PC-3 (cell line): ENCODE measurements at regions not wholly inside any gene's neighbourhood (a gene's known extent, or its start where the extent isn't known, plus 50 kb on each side); places are given as distances from the start of the nearest gene placed in this dataset.

Experiments
- ATAC-seq: fragments of 200-7000 bp; cut with Tn5 transposase; 2 replicates; pipeline ENCODE4 v1.9.1; 2020; ENCODE audit warnings: mild to moderate bottlenecking, moderate library complexity
- BruUV-seq: library from RNA; stranded (reverse); fragments of 400-500 nt; replicated peaks from 2 replicates; lab custom pipeline; 2021; lab: Mats Ljungman, UMichigan
- CTCF ChIA-PET: fragments of 300-600 bp; sonication (Branson Sonifier 250); formaldehyde crosslinking; loops from one replicate; lab custom pipeline; 2022; ENCODE audit warnings: antibody characterized with exemption; lab: Charles Lee
- POLR2A ChIA-PET: fragments of 300-600 bp; sonication (Branson Sonifier 250); formaldehyde crosslinking; loops from one replicate; lab custom pipeline; 2022; ENCODE audit warnings: antibody characterized with exemption; ENCODE audit not compliant: unreplicated experiment; lab: Charles Lee
- DNase-seq: peaks from one replicate; pipeline ENCODE4 v3.0.0-alpha.2; 2015
- H2AFZ ChIP-seq: fragments of 300-600 bp; sonication (generic); 2 replicates; pipeline ENCODE4 v1.6.0; 2016; ENCODE audit warnings: antibody characterized with exemption, low read length
- H3F3A ChIP-seq: fragments of 300-600 bp; sonication (generic); one replicate; pipeline ENCODE4 v1.6.0; 2017; ENCODE audit warnings: antibody characterized with exemption, low read length, control low read depth, mild to moderate bottlenecking; ENCODE audit not compliant: unreplicated experiment
- H3K27ac ChIP-seq: fragments of 300-600 bp; sonication (generic); 2 replicates; pipeline ENCODE4 v1.5.1; 2016; ENCODE audit warnings: mild to moderate bottlenecking, low read length
- H3K27me3 ChIP-seq: fragments of 300-600 bp; sonication (generic); 2 replicates; pipeline ENCODE4 v1.6.1; 2016; ENCODE audit warnings: low read length, mixed read lengths
- H3K36me3 ChIP-seq: fragments of 300-600 bp; sonication (generic); 2 replicates; pipeline ENCODE4 v1.6.1; 2016; ENCODE audit warnings: low read depth, mixed run types, low read length, mixed read lengths
- H3K4me1 ChIP-seq: fragments of 300-600 bp; sonication (generic); 2 replicates; pipeline ENCODE4 v1.5.1; 2016; ENCODE audit warnings: low read length; ENCODE audit not compliant: insufficient read depth
- H3K4me2 ChIP-seq: fragments of 300-600 bp; sonication (generic); 2 replicates; pipeline ENCODE4 v1.6.0; 2016; ENCODE audit warnings: low read length
- H3K4me3 ChIP-seq: fragments of 300-600 bp; sonication (generic); 2 replicates; pipeline ENCODE4 v1.5.1; 2016; ENCODE audit warnings: mild to moderate bottlenecking, low read length, mixed read lengths
- H3K79me2 ChIP-seq: fragments of 300-600 bp; sonication (generic); 2 replicates; pipeline ENCODE4 v1.6.1; 2017; ENCODE audit warnings: low read length, mixed read lengths
- H3K9ac ChIP-seq: fragments of 300-600 bp; sonication (generic); 2 replicates; pipeline ENCODE4 v1.6.0; 2016; ENCODE audit warnings: mild to moderate bottlenecking, low read length
- H3K9me2 ChIP-seq: fragments of 300-600 bp; sonication (generic); replicated peaks from 2 replicates; pipeline ENCODE4 v1.6.1; 2016; ENCODE audit warnings: mixed run types, low read length, mixed read lengths
- H3K9me3 ChIP-seq: fragments of 300-600 bp; sonication (generic); 2 replicates; pipeline ENCODE4 v1.6.1; 2016; ENCODE audit warnings: low read length, mixed read lengths
- H4K20me1 ChIP-seq: fragments of 300-600 bp; sonication (generic); 2 replicates; pipeline ENCODE4 v1.6.1; 2016; ENCODE audit warnings: low read length, mixed read lengths
- EZH2 ChIP-seq: fragments of 300-600 bp; sonication (generic); IDR thresholded peaks from one replicate; pipeline ENCODE4 v1.6.1; 2017; ENCODE audit warnings: antibody characterized with exemption, mild to moderate bottlenecking, low read length; ENCODE audit not compliant: unreplicated experiment
- EZH2phosphoT487 ChIP-seq: fragments of 300-600 bp; sonication (generic); IDR thresholded peaks from 2 replicates; pipeline ENCODE4 v1.6.1; 2018; ENCODE audit warnings: mild to moderate bottlenecking, antibody characterized with exemption, low read length, borderline replicate concordance
- intact Hi-C: fragments of 100-400 bp; cut with micrococcal nuclease; formaldehyde crosslinking; loops from 2 replicates; pipeline ENCODE4 v1.9.0; 2023
- TF ChIP-seq, protein P1 (sequence below): fragments of 300-600 bp; sonication (generic); conservative IDR thresholded peaks from 2 replicates; pipeline ENCODE4 v1.5.1; 2017; ENCODE audit warnings: antibody characterized with exemption, low read depth, mild to moderate bottlenecking, low read length

DNA sequence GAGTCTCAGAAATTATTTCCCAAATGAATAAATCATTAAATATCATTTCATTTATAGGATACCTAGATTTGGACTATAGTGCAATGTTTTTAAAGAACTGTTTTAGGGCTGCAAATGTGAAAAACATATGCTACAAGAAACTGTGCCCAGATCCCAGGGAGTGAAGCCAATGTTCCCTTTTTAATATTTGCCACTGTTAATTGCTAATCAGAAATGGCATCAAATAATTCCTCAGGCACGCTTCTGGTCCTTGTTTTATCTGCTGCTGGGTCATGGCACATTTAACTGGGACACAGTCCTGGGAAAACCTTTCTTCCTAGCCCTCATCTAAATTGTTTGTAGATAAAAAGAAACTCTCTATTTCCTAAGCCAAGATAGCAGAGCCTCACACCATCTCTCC, 79.3 kb upstream of the CNTNAP4 start:
- intact Hi-C loops = no loop called here
- Histone ChIP-seq H3K4me2 (no peak overlapping the region), H3K9me3 (no peaks in the 10 kb centered on the region), H3K27me3 (no peaks in the 10 kb centered on the region), H3K9ac (no peak overlapping the region), H3F3A (no peaks in the 10 kb centered on the region), H4K20me1 (no peaks in the 10 kb centered on the region), H3K79me2 (no peaks in the 10 kb centered on the region), H3K4me3 (no peak overlapping the region), H3K36me3 (no peaks in the 10 kb centered on the region), H3K27ac (no peak overlapping the region), H3K9me2 (no peaks in the 10 kb centered on the region), H2AFZ (no peak overlapping the region), H3K4me1 (no peaks in the 10 kb centered on the region)
- ChIA-PET POLR2A (no interaction called here), CTCF (no interaction called here)
- TF ChIP-seq EZH2 = no peak
- TF ChIP-seq, protein P1, sequence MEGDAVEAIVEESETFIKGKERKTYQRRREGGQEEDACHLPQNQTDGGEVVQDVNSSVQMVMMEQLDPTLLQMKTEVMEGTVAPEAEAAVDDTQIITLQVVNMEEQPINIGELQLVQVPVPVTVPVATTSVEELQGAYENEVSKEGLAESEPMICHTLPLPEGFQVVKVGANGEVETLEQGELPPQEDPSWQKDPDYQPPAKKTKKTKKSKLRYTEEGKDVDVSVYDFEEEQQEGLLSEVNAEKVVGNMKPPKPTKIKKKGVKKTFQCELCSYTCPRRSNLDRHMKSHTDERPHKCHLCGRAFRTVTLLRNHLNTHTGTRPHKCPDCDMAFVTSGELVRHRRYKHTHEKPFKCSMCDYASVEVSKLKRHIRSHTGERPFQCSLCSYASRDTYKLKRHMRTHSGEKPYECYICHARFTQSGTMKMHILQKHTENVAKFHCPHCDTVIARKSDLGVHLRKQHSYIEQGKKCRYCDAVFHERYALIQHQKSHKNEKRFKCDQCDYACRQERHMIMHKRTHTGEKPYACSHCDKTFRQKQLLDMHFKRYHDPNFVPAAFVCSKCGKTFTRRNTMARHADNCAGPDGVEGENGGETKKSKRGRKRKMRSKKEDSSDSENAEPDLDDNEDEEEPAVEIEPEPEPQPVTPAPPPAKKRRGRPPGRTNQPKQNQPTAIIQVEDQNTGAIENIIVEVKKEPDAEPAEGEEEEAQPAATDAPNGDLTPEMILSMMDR = no peak
- no peak for TF ChIP-seq EZH2phosphoT487
- ATAC-seq = no peak
- no TSS peak for BruUV-seq
- DNase-seq = no peak

- H3K79me2 ChIP-seq = no peaks in the 10 kb centered on the region
- no peaks in the 10 kb centered on the region for H4K20me1 ChIP-seq
- H3K9me3 ChIP-seq = no peaks in the 10 kb centered on the region
- no peak overlapping the region for H3K4me3 ChIP-seq
- ChIA-PET CTCF (no interaction called here), POLR2A (no interaction called here)
- intact Hi-C loops = no loop called here
- BruUV-seq = no TSS peak
- no peak for ATAC-seq
- H2AFZ ChIP-seq = no peak overlapping the region
- no peak for DNase-seq
- no peak overlapping the region for H3K9ac ChIP-seq
- no peaks in the 10 kb centered on the region for H3K27me3 ChIP-seq
- H3K36me3 ChIP-seq = no peaks in the 10 kb centered on the region
- no peak overlapping the region for H3K4me2 ChIP-seq
- no peaks in the 10 kb centered on the region for H3F3A ChIP-seq
- H3K27ac ChIP-seq = no peak overlapping the region
- TF ChIP-seq EZH2phosphoT487 (no peak), EZH2 (no peak)
- TF ChIP-seq, protein P1 = no peak
- no peaks in the 10 kb centered on the region for H3K9me2 ChIP-seq
- H3K4me1 ChIP-seq = no peaks in the 10 kb centered on the region
Observed at GRCh38 chr16:76199681-76200220, 77.5 kb upstream of the CNTNAP4 start.

GRCh38 chr16:76201385-76201784, 75.8 kb upstream of the CNTNAP4 start:
- no peak overlapping the region for H3K4me3 ChIP-seq
- no peaks in the 10 kb centered on the region for H3F3A ChIP-seq
- H3K9me2 ChIP-seq = no peaks in the 10 kb centered on the region
- no peak overlapping the region for H2AFZ ChIP-seq
- no peaks in the 10 kb centered on the region for H3K4me1 ChIP-seq
- CTCF ChIA-PET = no interaction called here
- no peaks in the 10 kb centered on the region for H4K20me1 ChIP-seq
- no TSS peak for BruUV-seq
- no peaks in the 10 kb centered on the region for H3K36me3 ChIP-seq
- no peak for DNase-seq
- no peak for ATAC-seq
- POLR2A ChIA-PET = no interaction called here
- intact Hi-C loops = no loop called here
- H3K79me2 ChIP-seq = no peaks in the 10 kb centered on the region
- no peaks in the 10 kb centered on the region for H3K9me3 ChIP-seq
- H3K4me2 ChIP-seq = no peak overlapping the region
- no peak overlapping the region for H3K9ac ChIP-seq
- TF ChIP-seq EZH2phosphoT487 (no peak), EZH2 (no peak)
- TF ChIP-seq, protein P1 = no peak
- no peak overlapping the region for H3K27ac ChIP-seq
- no peaks in the 10 kb centered on the region for H3K27me3 ChIP-seq
